Astrocyte of the cerebellum (primary cell): ENCODE measurements at regions not wholly inside any gene's neighbourhood (a gene's known extent, or its start where the extent isn't known, plus 50 kb on each side); places are given as distances from the start of the nearest gene placed in this dataset.

ENCODE experiments used
- DNase-seq: peaks from one replicate; pipeline ENCODE4 v3.0.0-alpha.2; 2011; ENCODE audit warnings: low read depth
- H3K4me3 ChIP-seq: 2 replicates; pipeline ENCODE4 v1.5.1; 2011; ENCODE audit warnings: mild to moderate bottlenecking, low read depth, low read length, moderate library complexity
- in situ Hi-C: cut with HindIII; loops from 2 replicates; pipeline ENCODE4 v1.10.0; 2017; ENCODE audit warnings: low sequenced_read_pairs
- TF ChIP-seq, protein P1 (sequence below): IDR thresholded peaks from 2 replicates; pipeline ENCODE4 v1.5.1; 2012; ENCODE audit warnings: low read length, low read depth, moderate library complexity, mild to moderate bottlenecking; ENCODE audit errors: missing control alignments

DNA sequence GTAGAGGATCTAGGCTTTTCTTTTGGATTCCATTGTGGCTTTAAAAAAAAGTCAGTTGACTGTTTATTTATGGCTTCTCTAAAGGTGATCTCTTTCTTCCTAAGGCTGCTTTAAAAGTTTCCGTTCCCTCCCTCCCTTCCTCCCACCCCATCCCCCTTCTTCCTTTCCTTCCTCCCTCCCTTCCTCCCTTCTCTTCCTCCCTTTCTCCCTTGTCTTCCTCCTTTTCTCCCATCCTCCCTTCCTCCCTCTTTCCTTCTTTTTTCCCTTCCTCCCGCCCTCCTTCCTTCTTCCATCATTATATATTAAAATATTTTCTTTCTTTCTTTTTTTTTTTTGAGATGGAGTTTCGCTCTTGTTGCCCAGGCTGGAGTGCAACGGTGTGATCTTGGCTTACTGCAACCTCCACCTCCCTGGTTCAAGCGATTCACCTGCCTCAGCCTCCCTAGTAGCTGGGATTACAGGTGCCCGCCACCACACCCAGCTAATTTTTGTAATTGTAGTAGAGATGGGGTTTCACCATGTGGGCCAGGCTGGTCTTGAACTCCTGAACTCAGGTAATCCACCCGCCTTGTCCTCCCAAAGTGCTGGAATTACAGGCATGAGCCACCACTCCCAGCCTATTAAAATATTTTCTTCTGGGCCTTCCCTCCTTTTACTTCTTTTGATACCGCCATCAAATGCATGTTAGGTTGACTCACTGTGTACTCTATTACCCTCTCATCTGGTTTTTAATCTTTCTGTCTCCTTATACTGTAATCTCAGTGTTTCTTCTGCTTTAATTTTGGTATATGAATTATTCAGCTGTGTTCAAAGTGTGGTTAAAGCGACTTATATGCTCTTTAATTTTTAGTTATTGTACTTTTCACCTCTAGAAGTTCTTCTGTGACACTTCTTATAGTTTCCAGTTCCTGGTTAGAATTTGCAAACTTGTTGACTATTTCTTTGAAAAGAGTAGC is 59.2 kb upstream of the ATP5PO start:
- TF ChIP-seq, protein P1, sequence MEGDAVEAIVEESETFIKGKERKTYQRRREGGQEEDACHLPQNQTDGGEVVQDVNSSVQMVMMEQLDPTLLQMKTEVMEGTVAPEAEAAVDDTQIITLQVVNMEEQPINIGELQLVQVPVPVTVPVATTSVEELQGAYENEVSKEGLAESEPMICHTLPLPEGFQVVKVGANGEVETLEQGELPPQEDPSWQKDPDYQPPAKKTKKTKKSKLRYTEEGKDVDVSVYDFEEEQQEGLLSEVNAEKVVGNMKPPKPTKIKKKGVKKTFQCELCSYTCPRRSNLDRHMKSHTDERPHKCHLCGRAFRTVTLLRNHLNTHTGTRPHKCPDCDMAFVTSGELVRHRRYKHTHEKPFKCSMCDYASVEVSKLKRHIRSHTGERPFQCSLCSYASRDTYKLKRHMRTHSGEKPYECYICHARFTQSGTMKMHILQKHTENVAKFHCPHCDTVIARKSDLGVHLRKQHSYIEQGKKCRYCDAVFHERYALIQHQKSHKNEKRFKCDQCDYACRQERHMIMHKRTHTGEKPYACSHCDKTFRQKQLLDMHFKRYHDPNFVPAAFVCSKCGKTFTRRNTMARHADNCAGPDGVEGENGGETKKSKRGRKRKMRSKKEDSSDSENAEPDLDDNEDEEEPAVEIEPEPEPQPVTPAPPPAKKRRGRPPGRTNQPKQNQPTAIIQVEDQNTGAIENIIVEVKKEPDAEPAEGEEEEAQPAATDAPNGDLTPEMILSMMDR: no peak
- no peak for DNase-seq
- in situ Hi-C loops: no loop called here
- H3K4me3 ChIP-seq: no peak overlapping the region

DNA sequence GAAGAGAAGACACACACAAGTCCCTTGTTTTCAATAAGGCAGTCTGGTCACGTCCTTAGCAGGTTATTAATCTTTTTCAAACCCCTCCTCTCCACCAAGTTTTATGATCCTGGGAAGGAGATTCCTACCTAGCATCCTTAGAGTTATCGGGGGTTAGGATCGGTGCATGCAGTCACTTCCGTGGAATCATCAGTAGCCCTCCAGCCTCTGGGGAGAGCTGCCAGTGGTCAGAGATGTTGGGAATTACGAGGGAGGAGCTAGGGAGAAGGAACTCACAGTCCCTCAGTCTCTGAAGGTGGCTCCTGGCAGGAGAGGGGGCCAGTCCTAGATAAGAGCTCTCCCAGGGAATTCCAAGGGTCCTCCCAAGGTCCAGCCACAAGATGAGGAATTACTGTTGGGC is 57.7 kb upstream of the ATP5PO start:
- no peak for DNase-seq
- TF ChIP-seq, protein P1: no peak
- in situ Hi-C loops: no loop called here
- no peak overlapping the region for H3K4me3 ChIP-seq

DNA sequence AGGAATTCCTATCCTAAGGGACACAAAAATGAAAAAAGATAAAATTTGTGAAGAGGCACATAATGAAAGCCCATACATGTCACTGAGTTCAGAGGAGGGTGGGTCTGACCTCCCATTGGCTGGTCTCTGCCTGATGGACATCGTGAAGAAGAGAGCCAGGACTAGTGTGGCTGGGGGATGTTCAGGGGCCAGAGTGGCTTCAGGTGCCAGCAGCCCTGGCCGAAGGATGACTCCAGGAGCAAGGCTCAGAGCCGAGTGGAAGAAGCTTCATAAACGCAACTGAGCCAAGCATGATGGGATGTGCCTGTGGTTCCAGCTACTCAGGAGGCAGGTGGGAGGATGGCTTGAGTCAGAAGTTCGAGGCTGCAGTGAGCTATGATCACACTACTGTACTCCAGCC is 56.9 kb upstream of the ATP5PO start:
- DNase-seq: no peak
- H3K4me3 ChIP-seq: no peak overlapping the region
- in situ Hi-C loops: no loop called here
- TF ChIP-seq, protein P1: no peak

DNA sequence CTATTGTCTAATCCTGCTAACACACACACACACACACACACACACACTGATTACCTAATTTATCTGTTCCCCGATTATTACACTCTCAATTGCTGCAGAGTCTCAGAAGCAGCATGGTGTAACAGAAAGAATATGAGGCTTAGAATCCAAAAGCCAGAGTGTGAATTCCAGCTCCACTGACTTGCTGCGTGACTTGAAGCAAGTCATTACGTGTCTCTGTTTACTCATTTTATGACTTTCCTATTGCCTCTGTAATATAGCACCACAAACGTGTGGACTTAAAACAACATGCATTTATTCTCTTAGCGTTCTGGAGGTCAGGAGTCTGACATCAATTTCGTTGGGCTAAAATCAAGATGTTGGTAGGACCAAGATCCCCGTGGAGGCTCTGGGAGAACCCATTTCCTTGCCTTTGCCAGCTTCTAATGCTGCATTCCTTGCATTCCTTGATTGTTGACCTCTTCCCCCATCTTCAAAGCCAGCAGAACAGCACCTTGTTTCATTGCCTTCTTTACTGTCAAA is 55.9 kb upstream of the ATP5PO start:
- H3K4me3 ChIP-seq: no peak overlapping the region
- DNase-seq: no peak
- TF ChIP-seq, protein P1: no peak
- in situ Hi-C loops: no loop called here

DNA sequence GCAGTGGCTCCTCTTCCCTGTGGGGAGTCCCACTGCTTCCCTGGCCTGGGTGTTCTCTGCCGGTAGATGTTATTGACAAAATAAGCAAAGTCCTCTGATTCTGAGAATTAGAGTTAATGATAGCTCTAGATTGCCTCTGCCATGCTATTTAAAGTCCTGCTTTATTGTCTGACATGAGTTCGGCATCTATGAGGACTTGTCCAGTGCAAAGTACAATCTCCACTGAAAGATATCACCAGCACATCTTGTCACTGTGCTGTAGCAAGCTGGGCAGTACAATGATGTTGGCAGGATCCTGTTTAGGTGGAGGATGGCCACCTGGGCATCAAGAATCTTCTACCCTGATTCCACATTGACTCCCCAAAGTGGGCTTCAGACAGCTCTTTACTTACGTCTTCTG is 54.0 kb upstream of the ATP5PO start:
- no peak for DNase-seq
- no peak overlapping the region for H3K4me3 ChIP-seq
- TF ChIP-seq, protein P1: no peak
- in situ Hi-C loops: no loop called here

DNA sequence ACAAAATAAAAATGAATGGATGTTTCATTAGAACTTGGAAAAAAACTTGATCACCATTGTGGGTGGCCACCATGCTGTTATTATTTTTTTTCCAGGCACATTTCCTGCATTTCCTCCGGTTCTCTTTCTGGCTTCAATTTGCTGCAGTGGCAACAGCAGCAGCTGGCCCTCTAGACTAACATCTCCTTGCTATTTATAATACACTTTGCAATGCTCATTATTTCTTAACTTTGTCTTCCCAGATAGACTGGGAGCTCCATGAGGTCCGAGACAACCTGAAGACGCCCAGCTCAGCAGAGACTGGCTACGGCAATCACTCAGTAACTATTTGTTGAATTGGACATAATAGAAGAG is 53.4 kb upstream of the ATP5PO start:
- H3K4me3 ChIP-seq: no peak overlapping the region
- TF ChIP-seq, protein P1: no peak
- in situ Hi-C loops: no loop called here
- no peak for DNase-seq
